ENCODE measurements at regions not wholly inside any gene's neighbourhood (a gene's known extent, or its start where the extent isn't known, plus 50 kb on each side); places are given as distances from the start of the nearest gene placed in this dataset.

DNA sequence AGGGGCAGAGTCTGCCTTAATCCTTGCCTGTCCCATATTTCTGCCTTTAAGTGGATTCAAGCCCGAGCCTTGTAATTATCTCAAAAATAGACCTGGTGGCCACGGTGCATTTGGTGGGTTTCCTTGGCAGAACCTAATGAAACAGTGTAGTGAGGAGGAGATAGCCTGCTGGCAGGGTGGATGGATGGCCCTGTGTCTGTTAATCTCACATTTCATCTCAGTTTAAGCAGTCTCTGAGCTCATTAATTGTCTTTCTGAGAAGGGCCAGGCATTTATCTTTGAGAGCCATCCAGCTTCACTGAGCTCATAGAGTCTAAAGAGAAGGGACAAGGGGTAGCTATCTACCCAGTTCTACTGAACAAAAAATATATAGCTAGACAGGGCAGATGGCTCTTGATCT is 364.0 kb upstream of the EEF2KMT start:
- Histone ChIP-seq H3K4me2 (ENCODE audit: low read depth, low read length) (no peak overlapping the region), H3K23ac (ENCODE audit: low read depth, low read length) (no peak overlapping the region), H2AK9ac (replicated peaks; ENCODE audit: low read depth, low read length, poor library complexity) (no peak overlapping the region), H4K8ac (ENCODE audit: low read depth in 2 of 2, low read length in 2 of 2) (no peak overlapping the region), H4K91ac (ENCODE audit: insufficient read depth, low read depth, low read length) (no peak overlapping the region), H3K9ac (ENCODE audit: low read depth, low read length) (no peak overlapping the region), H2BK5ac (ENCODE audit: low read depth, low read length, poor library complexity, severe bottlenecking) (no peak overlapping the region), H3K56ac (ENCODE audit: extremely low read depth, insufficient read depth, low read length) (no peak overlapping the region), H2AFZ (replicated peaks; ENCODE audit: low read length, poor library complexity) (no peak overlapping the region), H3K4ac (ENCODE audit: low read depth, low read length) (no peak overlapping the region), H3K79me1 (ENCODE audit: low read depth in 1 of 2, low read length in 2 of 2) (no peaks in the 10 kb centered on the region), H3K14ac (replicated peaks; ENCODE audit: low read depth, low read length) (no peak overlapping the region), H3K9me1 (ENCODE audit: insufficient read depth, low read length) (no peaks in the 10 kb centered on the region), H3K9me3 (ENCODE audit: control insufficient read depth, insufficient read depth, low read length) (peaks cover 36% of the 10 kb centered on the region), H2BK15ac (ENCODE audit: low read depth, low read length) (no peak overlapping the region), H2BK120ac (ENCODE audit: low read depth, low read length) (no peak overlapping the region), H3K36me3 (ENCODE audit: control insufficient read depth, insufficient read depth, low read length) (no peaks in the 10 kb centered on the region), H3K4me3 (ENCODE audit: insufficient read depth, low read depth, low read length) (no peak overlapping the region), H3K27me3 (ENCODE audit: control insufficient read depth, insufficient read depth, low read length) (no peaks in the 10 kb centered on the region), H3K18ac (ENCODE audit: low read depth, low read length) (no peak overlapping the region), H3K4me1 (ENCODE audit: control insufficient read depth, insufficient read depth, low read length) (no peaks in the 10 kb centered on the region), H4K5ac (ENCODE audit: low read depth, low read length) (no peak overlapping the region), H3K27ac (ENCODE audit: insufficient read depth, low read length) (no peak overlapping the region), H4K20me1 (ENCODE audit: insufficient read depth, low read length) (no peaks in the 10 kb centered on the region), H2BK20ac (ENCODE audit: low read depth, low read length) (no peak overlapping the region), H2AK5ac (ENCODE audit: low read depth, low read length) (no peak overlapping the region)
- TF ChIP-seq MAZ (IDR thresholded peaks at IDR 0.05; ENCODE audit: borderline replicate concordance, low read depth, low read length) (no peak), CHD1 (IDR thresholded peaks at IDR 0.05; ENCODE audit: low read depth, low read length) (no peak), RAD21 (IDR thresholded peaks at IDR 0.05; ENCODE audit: low read length) (no peak), RCOR1 (IDR thresholded peaks at IDR 0.05; ENCODE audit: insufficient replicate concordance, low read length) (no peak), NFE2L2 (IDR thresholded peaks at IDR 0.05; ENCODE audit: low read depth, low read length) (no peak), FOS (IDR thresholded peaks at IDR 0.05; ENCODE audit: low read depth, low read length) (no peak), MXI1 (IDR thresholded peaks at IDR 0.05; ENCODE audit: borderline replicate concordance, low read depth, low read length) (no peak), POLR2A (IDR thresholded peaks at IDR 0.05; ENCODE audit: low read depth, low read length) (no peak), MAFK (IDR thresholded peaks at IDR 0.05; ENCODE audit: low read depth, low read length) (no peak), SMC3 (IDR thresholded peaks at IDR 0.05; ENCODE audit: low read depth, low read length) (no peak), RFX5 (IDR thresholded peaks at IDR 0.05; ENCODE audit: low read depth, low read length) (no peak), CEBPB (IDR thresholded peaks at IDR 0.05; ENCODE audit: low read depth, low read length) (no peak), BHLHE40 (IDR thresholded peaks at IDR 0.05; ENCODE audit: low read depth, low read length) (no peak)
- TF ChIP-seq, protein P1, sequence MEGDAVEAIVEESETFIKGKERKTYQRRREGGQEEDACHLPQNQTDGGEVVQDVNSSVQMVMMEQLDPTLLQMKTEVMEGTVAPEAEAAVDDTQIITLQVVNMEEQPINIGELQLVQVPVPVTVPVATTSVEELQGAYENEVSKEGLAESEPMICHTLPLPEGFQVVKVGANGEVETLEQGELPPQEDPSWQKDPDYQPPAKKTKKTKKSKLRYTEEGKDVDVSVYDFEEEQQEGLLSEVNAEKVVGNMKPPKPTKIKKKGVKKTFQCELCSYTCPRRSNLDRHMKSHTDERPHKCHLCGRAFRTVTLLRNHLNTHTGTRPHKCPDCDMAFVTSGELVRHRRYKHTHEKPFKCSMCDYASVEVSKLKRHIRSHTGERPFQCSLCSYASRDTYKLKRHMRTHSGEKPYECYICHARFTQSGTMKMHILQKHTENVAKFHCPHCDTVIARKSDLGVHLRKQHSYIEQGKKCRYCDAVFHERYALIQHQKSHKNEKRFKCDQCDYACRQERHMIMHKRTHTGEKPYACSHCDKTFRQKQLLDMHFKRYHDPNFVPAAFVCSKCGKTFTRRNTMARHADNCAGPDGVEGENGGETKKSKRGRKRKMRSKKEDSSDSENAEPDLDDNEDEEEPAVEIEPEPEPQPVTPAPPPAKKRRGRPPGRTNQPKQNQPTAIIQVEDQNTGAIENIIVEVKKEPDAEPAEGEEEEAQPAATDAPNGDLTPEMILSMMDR (conservative IDR thresholded peaks at IDR 0.05; ENCODE audit: low read depth, low read length) = no peak
- TF ChIP-seq, protein P2, sequence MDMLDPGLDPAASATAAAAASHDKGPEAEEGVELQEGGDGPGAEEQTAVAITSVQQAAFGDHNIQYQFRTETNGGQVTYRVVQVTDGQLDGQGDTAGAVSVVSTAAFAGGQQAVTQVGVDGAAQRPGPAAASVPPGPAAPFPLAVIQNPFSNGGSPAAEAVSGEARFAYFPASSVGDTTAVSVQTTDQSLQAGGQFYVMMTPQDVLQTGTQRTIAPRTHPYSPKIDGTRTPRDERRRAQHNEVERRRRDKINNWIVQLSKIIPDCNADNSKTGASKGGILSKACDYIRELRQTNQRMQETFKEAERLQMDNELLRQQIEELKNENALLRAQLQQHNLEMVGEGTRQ (IDR thresholded peaks at IDR 0.05; ENCODE audit: low read depth, low read length) = no peak
- TF ChIP-seq, protein P3, sequence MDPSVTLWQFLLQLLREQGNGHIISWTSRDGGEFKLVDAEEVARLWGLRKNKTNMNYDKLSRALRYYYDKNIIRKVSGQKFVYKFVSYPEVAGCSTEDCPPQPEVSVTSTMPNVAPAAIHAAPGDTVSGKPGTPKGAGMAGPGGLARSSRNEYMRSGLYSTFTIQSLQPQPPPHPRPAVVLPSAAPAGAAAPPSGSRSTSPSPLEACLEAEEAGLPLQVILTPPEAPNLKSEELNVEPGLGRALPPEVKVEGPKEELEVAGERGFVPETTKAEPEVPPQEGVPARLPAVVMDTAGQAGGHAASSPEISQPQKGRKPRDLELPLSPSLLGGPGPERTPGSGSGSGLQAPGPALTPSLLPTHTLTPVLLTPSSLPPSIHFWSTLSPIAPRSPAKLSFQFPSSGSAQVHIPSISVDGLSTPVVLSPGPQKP (IDR thresholded peaks at IDR 0.05; ENCODE audit: borderline replicate concordance, low read depth, low read length) = no peak
- no TSS peak for BruUV-seq (replicated peaks)
- WGBS, 2 experiments (ENCODE audit: extremely low coverage in 2 of 2, insufficient read length in 1 of 2) = no CpG with 5 or more reads among the region's 2 CpGs
- POLR2A ChIA-PET (ENCODE audit: unreplicated experiment) = no interaction called here
- intact Hi-C loops (cut with micrococcal nuclease) = no loop called here
- CTCF ChIA-PET = no interaction called here
- ATAC-seq (ENCODE audit: low read depth) (no peak), DNase-seq (no peak)
- in situ Hi-C loops (cut with MboI; ENCODE audit: low sequenced_read_pairs) = no loop called here
- dilution Hi-C loops (cut with HindIII; ENCODE audit: low sequenced_read_pairs, unreplicated experiment) = no loop called here
